GM18858 (cell line): ENCODE measurements at regions not wholly inside any gene's neighbourhood (a gene's known extent, or its start where the extent isn't known, plus 50 kb on each side); places are given as distances from the start of the nearest gene placed in this dataset.
"Not testable (repeated sequence)": the region's sequence is repeated elsewhere in the genome, so short reads cannot be mapped to it uniquely, and the experiment has no call there.

Experiments
- ATAC-seq: cut with Tn5 transposase; IDR thresholded peaks from one replicate; pipeline ENCODE4 v1.9.1; 2021; ENCODE audit not compliant: unreplicated experiment

DNA sequence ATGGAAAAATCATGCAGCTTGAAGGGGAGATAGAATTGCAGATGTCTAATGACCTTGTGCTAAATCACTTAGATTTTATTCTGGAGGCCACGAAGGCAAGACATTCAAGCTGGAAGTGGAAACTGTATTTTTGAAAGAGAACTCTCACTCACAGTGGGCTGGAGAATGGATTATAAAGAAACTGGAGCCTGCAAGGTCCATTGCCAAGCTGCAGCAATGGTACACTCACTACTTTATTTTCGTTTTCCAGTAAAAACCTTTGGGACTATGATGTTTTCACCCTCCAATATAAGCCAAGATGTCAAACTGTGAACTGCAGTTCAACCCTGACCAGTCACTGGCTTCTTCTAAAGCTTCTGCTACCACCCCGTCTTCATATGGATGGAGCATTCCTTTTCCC is 62.0 kb downstream of the SKIDA1 start:
- no peak for ATAC-seq

DNA sequence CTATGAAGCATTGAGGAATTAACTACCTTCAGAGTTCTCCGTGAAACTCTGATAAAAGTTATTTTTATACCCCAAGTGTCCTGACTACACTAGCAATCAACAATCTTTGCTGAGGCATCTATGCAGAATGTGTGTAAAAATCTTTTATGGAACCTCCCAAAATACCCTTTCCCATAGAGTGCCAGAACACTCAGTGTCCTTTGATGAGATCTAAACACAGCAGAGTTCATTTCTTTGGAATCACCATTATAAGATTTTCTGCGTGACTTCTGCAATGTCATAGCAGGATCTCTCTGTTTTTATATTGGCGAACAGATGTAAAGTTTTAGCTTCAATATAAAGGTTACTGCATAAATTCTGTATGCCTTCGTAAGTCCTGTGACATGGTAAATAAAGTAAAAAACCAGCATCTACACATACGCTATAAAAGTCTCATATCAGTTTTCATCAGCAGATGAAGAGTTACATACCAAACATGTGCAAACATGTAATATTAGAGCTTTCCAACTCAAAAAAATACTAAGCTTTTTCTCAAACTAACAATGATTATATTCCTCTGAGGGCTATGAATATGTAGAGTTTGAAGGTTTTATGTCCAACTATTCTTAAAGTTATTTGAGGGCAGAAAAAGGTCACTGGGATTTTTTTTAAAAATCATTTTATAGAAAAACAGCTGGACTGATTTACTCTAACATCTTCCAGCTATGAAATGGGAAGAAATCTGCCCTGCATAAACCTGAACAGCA is 67.2 kb downstream of the SKIDA1 start:
- no peak for ATAC-seq

DNA sequence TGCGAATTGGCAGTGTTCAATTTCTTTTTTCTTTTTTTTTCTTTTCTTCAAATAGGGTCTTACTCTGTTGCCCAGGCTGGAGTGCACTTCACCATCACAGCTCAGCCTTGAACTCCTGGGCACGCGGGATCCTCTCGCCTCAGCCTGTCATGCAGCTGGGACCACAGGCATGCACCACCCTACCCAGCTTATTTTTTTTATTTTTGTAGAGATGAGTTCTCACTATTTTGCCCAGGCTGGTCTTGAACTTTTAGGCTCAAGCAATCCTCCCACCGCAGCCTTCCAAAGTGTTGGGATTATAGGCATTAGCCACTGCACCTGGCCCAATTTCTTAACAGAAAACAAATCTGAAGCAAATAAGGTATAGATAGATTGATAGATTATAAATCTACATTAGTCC is 69.3 kb downstream of the SKIDA1 start:
- ATAC-seq = no peak

DNA sequence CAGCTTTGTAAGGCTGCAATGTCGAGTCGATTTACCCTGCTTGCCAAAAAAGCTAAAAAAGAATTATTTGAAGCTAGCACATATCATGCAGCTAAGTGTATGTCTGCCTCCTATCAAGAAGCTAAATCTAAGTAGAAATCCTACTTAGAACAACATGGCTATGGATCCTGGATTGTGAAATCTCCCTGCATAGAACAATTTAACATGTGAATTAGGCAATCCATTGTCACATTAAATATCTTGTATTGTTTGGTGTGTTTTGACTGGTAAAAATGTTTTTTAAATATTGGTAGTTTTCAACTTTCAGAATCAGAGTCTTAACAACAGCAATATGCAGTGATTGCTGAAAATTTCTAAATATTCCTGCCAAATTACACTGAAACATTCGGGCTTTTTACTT is 73.3 kb downstream of the SKIDA1 start:
- no peak for ATAC-seq

DNA sequence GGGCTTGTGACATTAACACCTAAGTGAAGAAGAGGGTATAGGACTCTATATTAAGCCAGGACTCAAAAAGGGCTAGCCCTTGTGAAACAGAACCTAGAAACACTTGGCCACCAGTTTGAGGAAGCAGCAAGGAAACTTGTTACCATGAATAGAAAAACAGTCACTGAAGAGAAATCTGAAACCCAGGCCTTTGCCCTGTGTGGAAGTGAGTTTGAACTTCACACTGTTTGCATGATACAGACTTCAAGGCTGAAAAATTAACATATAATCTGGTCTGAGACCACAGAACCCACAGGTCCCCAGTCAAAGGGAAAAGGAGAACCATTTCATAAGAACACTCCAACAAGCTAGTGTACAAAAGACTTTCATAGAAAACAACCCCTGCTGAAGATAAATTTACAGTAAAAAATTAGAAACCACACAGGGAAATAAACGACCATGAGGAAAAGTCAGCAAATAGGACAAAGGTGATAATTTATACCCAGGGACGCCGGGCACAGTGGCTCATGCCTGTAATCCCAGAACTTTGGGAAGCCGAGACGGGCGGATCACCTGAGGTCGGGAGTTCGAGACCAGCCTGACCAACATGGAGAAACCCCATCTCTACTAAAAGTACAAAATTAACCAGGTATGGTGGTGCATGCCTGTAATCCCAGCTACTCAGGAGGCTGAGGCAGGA is 76.1 kb downstream of the SKIDA1 start:
- peak; percentile 88 for ATAC-seq

DNA sequence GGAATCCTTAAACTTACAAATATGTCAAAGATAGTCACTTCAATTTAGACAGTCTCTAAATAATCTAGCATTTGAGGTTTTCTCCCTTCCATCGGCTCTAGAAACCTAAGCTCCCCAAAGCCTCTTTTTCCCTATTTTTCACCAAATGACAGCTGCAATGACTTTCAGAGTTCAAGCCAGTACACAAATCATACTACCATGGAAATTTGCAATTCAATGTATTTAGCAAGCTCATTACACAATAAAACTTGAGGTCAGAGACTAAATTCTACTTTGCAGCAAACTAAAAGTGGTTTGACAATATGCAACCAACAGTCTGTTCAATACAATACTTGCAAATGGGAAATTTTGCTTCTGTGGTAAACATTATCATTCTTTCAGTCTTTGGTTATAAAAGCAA is 80.3 kb downstream of the SKIDA1 start:
- ATAC-seq = no peak

DNA sequence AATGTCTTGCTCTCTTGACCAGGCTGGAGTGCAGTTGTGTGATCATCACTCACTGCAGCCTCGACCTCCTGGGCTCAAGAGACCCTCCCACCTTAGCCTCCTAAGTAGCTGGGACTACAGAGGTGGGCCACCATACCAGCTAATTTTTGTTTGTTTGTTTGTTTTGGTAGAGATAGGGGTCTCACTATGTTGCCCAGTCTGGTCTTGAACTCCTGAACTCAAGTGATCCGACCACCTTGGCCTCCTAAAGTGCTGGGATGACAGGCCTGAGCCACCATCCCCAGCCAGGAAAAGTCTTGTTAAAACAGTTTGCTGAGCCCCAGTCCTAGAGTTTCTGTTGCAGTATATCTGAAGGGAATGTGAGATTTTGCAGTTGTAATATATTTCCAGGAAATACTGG is 83.9 kb downstream of the SKIDA1 start:
- no peak for ATAC-seq

DNA sequence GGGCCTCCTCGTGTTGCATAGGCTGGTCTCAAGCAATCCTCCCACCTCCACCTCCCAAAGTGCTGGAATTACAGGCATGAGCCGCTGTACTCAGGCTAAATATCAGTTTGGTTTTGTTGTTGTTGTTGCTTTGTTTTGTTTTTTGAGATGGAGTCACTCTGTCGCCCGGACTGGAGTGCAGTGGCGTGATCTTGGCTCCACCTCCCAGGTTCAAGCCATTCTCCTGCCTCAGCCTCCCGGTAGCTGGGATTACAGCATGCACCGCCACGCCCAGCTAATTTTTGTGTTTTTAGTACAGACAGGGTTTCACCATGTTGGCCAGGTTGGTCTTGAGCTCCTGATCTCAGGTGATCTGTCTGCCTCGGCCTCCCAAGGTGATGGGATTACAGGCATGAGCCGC is 86.6 kb downstream of the SKIDA1 start:
- ATAC-seq = not testable (repeated sequence)

DNA sequence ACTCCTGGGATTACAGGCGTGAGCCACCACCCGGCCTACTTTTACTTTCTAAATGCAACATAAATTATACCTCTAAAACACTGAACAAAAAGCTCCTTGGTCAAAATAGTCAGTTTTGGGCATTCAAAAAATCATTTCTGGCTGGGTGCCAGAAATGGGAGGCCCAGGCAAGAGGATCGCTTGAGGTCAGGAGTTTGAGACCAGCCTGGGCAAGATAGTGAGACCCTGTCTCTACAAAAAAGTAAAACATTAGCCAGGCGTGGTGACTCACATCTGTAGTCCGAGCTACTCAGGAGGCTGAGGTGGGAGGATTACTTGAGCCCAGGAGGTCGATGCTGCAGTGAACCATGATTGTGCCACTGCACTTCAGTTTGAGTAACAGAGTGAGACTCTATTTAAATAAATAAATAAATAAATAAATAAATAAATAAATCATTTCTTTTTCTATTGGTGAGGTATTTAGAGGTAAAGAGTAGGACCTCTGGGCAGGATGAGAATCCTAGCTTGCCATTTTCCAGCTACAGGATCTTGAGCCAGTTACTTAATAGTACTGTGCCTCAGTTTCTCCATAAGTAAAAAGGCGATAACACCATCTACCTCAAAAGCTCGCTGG is 87.6 kb downstream of the SKIDA1 start:
- no peak for ATAC-seq

DNA sequence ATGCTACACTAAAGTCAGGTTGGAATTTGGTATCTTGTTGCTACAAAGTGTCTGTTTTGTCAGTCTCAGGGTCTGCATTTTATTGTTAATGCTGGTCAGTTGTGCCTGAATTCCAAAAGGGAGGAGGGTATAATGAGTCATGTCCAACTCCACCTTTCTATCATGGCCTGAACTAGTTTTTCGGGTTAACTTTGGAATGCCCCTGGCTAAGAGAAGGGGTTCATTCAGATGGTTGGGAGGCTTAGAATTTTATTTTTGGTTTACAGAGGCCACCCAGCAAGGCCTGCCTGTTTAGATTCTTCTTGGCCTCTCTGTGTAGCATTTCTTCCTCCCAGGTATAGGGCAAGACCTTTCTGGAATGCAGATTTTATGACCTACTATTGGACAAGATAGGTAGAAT is 93.2 kb downstream of the SKIDA1 start:
- ATAC-seq = no peak

DNA sequence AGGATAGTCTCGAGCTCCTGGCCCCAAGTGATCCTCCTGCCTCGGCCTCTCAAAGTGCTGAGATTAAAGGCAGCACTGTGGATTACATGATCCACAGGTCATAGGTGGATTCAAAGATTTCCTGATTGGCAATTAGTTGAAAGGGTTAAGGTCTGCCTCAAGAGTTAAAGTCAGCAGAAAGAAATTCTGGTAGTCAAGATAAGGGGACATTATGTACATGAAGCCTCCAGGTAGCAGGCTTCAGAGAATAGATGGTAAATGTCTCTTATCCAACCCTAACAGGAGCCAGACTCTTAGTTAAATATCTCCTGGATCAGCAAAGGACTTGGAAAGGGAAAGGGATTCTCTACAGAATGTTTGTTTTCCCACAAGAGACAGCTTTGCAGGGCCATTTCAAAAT is 93.7 kb downstream of the SKIDA1 start:
- ATAC-seq = no peak

DNA sequence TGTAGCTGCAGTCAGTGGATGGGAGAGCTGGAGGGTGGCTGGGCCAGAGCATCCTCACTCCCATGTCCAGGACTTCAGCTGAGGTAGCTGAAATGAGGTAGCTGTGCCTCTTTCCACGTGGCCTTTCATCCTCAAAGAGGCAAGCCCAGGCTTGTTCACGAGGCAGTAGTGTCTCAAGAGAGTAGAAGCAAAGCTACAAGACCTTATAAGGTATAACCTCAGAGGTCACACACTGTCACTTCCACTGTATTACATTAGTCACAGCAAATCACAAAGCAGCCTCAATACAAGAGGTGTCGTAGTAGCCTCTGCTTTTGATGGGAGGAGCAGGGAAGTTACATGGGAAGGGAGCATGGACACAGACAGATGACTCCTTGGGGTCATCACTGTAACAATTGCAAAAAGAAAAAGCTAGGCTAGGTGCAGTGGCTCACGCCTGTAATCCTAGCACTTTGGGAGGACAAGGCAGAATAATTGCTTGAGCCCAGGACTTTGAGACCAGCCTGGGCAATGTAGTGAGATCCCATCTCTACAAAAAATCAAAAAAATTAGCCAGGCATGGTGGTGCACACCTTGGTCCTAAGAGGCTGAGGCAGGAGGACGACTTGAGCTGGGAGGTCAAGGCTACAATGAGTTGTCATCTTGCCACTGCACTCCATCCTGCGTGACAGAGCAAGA is 97.5 kb downstream of the SKIDA1 start:
- peak; percentile 82 for ATAC-seq

DNA sequence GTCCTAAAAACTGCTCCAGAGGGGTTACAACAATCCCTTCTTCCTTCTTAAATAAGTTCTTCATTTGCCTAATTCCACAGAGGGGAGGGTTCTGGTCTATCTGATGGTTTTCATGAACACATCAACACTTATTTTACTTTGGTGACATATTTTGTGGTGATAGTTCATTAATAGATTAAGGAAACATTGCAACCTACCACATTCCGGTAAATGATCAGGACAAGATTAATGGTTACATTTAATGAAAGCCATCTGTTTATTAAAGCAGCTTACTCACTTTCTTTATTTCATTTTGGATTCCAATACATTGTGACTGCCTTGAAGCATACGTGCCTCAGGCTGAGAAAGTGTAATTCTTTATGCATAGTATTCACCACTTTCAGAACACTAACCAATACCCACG is 101.0 kb downstream of the SKIDA1 start:
- no peak for ATAC-seq

DNA sequence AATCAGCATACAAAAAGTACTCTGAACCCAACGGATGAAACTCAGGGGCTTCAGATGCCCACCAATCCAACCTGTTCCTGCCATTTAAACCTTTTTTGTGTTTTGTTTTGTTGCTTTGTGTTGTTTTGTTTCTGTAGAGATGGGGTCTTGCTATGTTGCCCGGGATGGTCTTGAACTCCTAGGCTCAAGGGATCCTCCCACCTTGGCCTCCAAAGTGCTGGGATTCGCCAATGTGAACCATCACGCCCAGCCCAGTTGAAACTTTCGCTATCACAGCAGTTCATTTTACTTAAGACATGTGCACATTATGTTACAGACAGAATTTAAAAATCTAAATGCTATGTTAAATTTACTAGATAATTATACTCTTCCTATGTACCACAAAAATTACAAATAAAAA is 101.6 kb downstream of the SKIDA1 start:
- no peak for ATAC-seq

DNA sequence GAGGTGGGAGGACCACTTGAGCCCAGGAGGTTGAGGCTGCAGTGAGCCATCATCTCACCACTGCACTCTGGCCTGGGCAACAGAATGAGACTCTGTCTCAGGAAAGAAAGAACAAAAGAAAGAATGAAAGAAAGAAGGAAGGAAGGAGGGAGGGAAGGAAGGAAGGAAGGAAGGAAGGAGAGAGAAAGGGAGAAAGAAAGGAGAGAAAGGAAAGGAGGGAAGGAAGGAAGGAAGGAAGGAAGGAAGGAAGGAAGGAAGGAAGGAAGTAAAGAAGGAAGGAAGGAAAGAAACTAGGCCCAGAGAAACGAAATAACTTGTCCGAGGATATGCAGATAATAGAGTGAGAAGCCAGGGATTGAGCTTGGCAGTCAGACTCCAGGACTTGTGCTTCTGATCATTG is 102.1 kb downstream of the SKIDA1 start:
- ATAC-seq = no peak

DNA sequence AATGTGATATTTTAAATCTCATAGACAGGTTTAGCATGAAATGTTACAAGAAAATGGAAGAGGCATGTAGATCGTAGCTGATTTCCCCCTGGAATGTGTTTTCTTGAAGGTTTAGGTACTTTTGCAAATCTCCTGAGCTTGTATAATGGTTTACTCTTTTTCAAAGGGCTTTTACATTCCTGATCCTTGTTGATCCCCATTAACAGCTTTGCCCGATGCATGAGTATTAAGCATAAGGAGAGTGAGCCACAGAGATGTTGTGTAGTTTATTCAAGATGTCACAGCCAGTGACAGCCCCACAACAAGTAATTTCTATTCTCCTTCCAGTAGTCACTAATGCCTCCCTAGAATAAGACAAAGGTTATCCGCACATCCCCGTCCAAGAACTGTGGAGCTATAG is 103.7 kb downstream of the SKIDA1 start:
- ATAC-seq = no peak

DNA sequence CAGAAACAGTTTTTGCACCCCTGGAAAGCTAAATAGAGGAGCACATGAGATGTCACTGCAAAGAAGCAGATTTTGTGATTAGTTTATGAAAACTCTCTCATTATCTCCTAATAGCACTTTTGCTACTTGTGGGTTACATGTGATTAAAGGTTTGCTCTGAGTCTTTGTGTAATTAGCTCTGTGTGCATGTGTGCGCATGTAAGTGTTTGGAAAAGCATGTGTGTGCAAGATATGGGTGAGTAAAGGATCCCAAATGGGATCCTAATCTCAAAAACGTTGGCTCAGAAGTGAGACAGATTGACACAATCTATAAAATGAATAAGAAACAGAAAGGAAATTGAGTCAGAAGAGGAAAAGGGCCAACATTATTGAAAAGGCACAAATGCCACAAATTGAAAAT is 104.5 kb downstream of the SKIDA1 start:
- no peak for ATAC-seq

DNA sequence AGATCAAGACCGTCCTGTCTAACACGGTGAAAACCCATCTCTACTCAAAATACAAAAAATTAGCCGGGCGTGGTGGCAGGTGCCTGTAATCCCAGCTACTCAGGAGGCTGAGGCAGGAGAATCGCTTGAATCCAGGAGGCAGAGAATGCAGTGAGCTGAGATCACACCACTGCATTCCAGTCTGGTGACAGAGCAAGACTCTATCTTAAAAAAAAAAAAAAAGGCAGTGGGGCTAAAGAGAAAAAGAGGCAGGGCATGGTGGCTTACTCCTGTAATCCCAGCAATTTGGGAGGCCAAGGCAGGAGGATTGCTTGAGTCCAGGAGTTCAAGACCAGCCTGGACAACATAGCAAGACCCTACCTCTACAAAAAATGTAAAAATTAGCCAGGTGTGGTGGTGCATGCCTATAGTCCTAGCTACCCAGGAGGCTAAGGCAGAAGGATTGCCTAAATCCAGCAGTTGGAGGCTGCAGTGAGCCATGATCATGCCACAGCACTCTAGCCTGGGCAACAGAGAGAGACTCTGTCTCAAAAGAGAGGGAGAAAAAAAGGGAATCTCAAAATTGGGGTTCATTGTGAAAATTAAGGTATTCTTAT is 106.4 kb downstream of the SKIDA1 start:
- ATAC-seq = not testable (repeated sequence)

DNA sequence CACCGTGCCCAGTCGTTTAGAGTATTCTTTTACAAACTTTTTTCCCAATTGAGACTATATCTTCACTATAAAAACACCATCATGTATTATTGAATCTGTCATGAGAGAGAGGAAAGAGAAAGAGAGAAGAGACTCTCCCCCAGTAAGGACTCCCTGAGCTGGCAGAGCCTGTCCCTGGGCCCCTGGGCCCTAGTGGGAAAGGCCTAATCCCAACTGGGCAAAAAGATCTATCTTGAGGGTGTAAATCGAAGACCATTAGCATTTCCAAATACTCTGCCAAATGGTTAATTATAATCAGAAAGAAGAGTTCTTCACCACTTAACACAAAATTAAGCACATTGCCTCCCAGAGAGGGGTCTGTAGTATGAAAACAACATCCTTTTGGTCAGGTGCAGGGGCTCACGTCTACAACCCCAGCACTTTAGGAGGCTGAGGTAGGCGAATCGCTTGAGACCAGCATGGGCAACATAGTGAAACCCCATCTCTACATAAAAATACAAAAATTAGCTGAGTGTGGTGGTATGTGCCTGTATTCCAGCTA is 108.2 kb downstream of the SKIDA1 start:
- no peak for ATAC-seq

DNA sequence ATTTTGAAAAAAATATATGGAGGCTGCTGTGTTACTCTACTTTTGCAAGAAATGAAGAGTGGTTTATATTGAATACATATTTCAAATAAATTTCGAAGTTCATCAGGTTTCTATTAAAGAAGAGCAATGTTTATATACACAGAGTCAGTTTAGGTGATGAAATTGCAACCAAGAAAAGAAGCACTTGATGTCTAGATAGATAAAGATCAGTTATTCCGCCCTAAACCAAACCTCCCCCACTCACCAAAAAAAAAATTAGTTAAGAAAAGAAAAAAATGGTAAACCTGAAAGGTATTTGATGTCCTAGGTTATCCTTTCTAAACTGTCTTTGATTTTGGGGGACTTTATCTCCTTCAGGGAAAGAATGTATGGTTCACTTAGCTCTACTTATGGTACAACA is 111.8 kb downstream of the SKIDA1 start:
- ATAC-seq = no peak

DNA sequence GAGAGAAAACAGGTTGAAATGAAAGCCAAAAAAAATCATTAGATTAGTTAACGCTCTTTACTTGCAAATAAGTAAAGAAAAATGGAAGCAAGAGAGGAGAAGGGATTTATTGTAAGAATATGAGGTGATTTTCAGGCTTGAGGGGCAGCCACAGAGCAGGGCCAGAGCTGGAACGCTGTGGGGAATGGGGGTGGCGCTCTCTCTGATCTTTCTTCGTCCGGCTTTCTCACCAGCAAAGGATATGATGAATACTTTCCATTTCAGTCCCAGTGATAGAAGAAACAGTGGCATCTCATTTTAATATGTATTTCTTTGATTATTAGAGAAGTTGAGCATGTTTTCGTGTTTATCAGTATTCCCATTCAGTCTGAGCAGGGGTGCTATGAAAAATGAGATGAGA is 112.2 kb downstream of the SKIDA1 start:
- no peak for ATAC-seq
